ENCODE measurements at regions not wholly inside any gene's neighbourhood (a gene's known extent, or its start where the extent isn't known, plus 50 kb on each side); places are given as distances from the start of the nearest gene placed in this dataset.

DNA sequence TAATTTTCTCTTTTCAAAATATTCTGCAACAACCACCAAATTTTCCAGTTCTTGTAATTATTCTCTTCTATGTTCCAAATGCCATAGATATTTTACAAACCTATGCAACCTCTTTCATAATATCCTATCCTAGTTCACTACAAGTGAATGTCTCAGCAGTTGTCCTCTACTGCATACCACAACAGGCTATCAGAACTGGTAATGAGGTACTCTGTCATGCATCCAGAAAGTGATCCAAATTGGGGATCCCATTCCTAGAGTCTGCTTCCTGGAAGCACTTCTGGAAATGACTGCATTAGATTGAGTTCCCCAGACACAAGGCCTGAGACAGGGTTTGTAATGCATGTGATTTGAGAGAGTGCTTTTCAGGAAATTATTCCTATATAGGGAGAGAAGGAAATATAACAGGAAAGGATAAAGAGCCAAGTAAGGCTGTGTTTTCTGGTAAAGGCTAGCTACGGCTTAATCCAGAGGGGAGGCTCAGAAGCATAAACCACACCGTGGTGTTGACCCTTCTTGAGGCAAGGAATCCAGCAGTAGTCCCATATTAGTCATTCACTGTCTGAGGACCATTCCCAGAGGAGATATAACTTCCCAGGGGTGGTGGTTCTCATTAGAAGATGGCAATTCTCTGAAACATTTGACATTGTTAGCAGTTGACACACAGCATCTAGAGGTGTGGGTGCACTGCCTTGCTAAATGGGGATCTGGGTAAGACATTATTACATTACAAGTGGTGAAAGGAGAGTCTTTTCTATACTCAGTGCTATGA is 80.3 kb upstream of the FST start:
- TF ChIP-seq, protein P1, sequence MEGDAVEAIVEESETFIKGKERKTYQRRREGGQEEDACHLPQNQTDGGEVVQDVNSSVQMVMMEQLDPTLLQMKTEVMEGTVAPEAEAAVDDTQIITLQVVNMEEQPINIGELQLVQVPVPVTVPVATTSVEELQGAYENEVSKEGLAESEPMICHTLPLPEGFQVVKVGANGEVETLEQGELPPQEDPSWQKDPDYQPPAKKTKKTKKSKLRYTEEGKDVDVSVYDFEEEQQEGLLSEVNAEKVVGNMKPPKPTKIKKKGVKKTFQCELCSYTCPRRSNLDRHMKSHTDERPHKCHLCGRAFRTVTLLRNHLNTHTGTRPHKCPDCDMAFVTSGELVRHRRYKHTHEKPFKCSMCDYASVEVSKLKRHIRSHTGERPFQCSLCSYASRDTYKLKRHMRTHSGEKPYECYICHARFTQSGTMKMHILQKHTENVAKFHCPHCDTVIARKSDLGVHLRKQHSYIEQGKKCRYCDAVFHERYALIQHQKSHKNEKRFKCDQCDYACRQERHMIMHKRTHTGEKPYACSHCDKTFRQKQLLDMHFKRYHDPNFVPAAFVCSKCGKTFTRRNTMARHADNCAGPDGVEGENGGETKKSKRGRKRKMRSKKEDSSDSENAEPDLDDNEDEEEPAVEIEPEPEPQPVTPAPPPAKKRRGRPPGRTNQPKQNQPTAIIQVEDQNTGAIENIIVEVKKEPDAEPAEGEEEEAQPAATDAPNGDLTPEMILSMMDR (conservative IDR thresholded peaks at IDR 0.05), result no peak
- TF ChIP-seq EZH2 (IDR thresholded peaks at IDR 0.05; ENCODE audit: low read depth), result no peak

All from PC-9 (cell line).